IMR-90 (cell line): ENCODE measurements at regions not wholly inside any gene's neighbourhood (a gene's known extent, or its start where the extent isn't known, plus 50 kb on each side); places are given as distances from the start of the nearest gene placed in this dataset.

Experiments used
- ATAC-seq: fragments of 200-7000 bp; cut with Tn5 transposase; 2 replicates; pipeline ENCODE4 v1.9.1; 2020; ENCODE audit warnings: low read depth, mild to moderate bottlenecking, moderate library complexity
- BruUV-seq: library from RNA; stranded (reverse); fragments of 400-500 nt; replicated peaks from 2 replicates; lab custom pipeline; 2021; lab: Mats Ljungman, UMichigan
- CTCF ChIA-PET: fragments of 300-600 bp; formaldehyde crosslinking; extraction: SDS; loops from one replicate; lab custom pipeline; 2021; ENCODE audit warnings: antibody characterized with exemption; lab: Yijun Ruan, JAX
- POLR2A ChIA-PET: fragments of 300-600 bp; sonication (Branson Sonifier 250); formaldehyde crosslinking; loops from one replicate; lab custom pipeline; 2022; ENCODE audit warnings: antibody characterized with exemption; ENCODE audit not compliant: unreplicated experiment; lab: Charles Lee
- DNase-seq: peaks from one replicate; pipeline ENCODE4 v3.0.0; 2013
- H2AFZ ChIP-seq: replicated peaks from 2 replicates; pipeline ENCODE3; 2013; ENCODE audit warnings: low read length, mild to moderate bottlenecking; ENCODE audit not compliant: poor library complexity
- H2AK5ac ChIP-seq: 2 replicates; pipeline ENCODE4 v1.6.1; 2013; ENCODE audit warnings: low read depth, low read length, inconsistent platforms
- H2AK9ac ChIP-seq: replicated peaks from 2 replicates; pipeline ENCODE3; 2013; ENCODE audit warnings: mild to moderate bottlenecking, low read depth, low read length, moderate library complexity; ENCODE audit not compliant: poor library complexity
- H2BK120ac ChIP-seq: 2 replicates; pipeline ENCODE4 v1.6.1; 2013; ENCODE audit warnings: low read depth, low read length, inconsistent platforms
- H2BK15ac ChIP-seq: 3 replicates; pipeline ENCODE4 v1.6.1; 2013; ENCODE audit warnings: low read depth, low read length, inconsistent platforms
- H2BK20ac ChIP-seq: 2 replicates; pipeline ENCODE4 v1.6.1; 2013; ENCODE audit warnings: low read depth, mild to moderate bottlenecking, inconsistent platforms, low read length, moderate library complexity
- H2BK5ac ChIP-seq: 2 replicates; pipeline ENCODE4 v1.6.1; 2013; ENCODE audit warnings: mild to moderate bottlenecking, low read depth, low read length, inconsistent platforms; ENCODE audit not compliant: poor library complexity, severe bottlenecking
- H3K14ac ChIP-seq: replicated peaks from 2 replicates; pipeline ENCODE4 v1.6.1; 2013; ENCODE audit warnings: low read depth, low read length, inconsistent platforms
- H3K18ac ChIP-seq: 2 replicates; pipeline ENCODE4 v1.6.1; 2013; ENCODE audit warnings: low read depth, low read length, control low read depth
- H3K23ac ChIP-seq: 2 replicates; pipeline ENCODE4 v1.6.1; 2013; ENCODE audit warnings: low read depth, low read length, inconsistent platforms
- H3K27ac ChIP-seq: 2 replicates; pipeline ENCODE4 v1.5.1; 2013; ENCODE audit warnings: mild to moderate bottlenecking, control low read depth, low read length; ENCODE audit not compliant: insufficient read depth
- H3K27me3 ChIP-seq: 2 replicates; pipeline ENCODE4 v1.6.1; 2013; ENCODE audit warnings: low read length; ENCODE audit not compliant: control insufficient read depth, insufficient read depth
- H3K36me3 ChIP-seq: 2 replicates; pipeline ENCODE4 v1.6.1; 2013; ENCODE audit warnings: low read length, mixed read lengths; ENCODE audit not compliant: control insufficient read depth, insufficient read depth
- H3K4ac ChIP-seq: 2 replicates; pipeline ENCODE4 v1.6.1; 2013; ENCODE audit warnings: low read depth, low read length, inconsistent platforms
- H3K4me1 ChIP-seq: 2 replicates; pipeline ENCODE4 v1.6.1; 2013; ENCODE audit warnings: low read length, mixed read lengths; ENCODE audit not compliant: control insufficient read depth, insufficient read depth
- H3K4me2 ChIP-seq: 2 replicates; pipeline ENCODE4 v1.6.1; 2013; ENCODE audit warnings: low read depth, mild to moderate bottlenecking, control low read depth, low read length, moderate library complexity
- H3K4me3 ChIP-seq: 2 replicates; pipeline ENCODE4 v1.5.1; 2013; ENCODE audit warnings: low read depth, mild to moderate bottlenecking, control low read depth, low read length, moderate library complexity; ENCODE audit not compliant: insufficient read depth
- H3K56ac ChIP-seq: 2 replicates; pipeline ENCODE4 v1.6.1; 2013; ENCODE audit warnings: low read length, inconsistent platforms; ENCODE audit not compliant: insufficient read depth; ENCODE audit errors: extremely low read depth
- H3K79me1 ChIP-seq, 2 experiments: 2 replicates each; pipeline ENCODE4 v1.6.1; 2013; ENCODE audit warnings: low read length in 2 of 2, inconsistent platforms in 1 of 2, low read depth in 1 of 2
- H3K9ac ChIP-seq: 2 replicates; pipeline ENCODE4 v1.6.1; 2013; ENCODE audit warnings: low read depth, low read length, control low read depth
- H3K9me1 ChIP-seq: 2 replicates; pipeline ENCODE4 v1.6.1; 2013; ENCODE audit warnings: low read length, inconsistent platforms; ENCODE audit not compliant: insufficient read depth
- H3K9me3 ChIP-seq: 2 replicates; pipeline ENCODE4 v1.6.1; 2013; ENCODE audit warnings: low read length; ENCODE audit not compliant: control insufficient read depth, insufficient read depth
- H4K20me1 ChIP-seq: 2 replicates; pipeline ENCODE4 v1.6.1; 2013; ENCODE audit warnings: low read length, inconsistent platforms; ENCODE audit not compliant: insufficient read depth
- H4K5ac ChIP-seq: 2 replicates; pipeline ENCODE4 v1.6.1; 2013; ENCODE audit warnings: mild to moderate bottlenecking, low read depth, low read length, control low read depth
- H4K8ac ChIP-seq, 2 experiments: 2 replicates each; pipeline ENCODE4 v1.6.1; 2013; ENCODE audit warnings: low read depth in 2 of 2, low read length in 2 of 2, control low read depth in 1 of 2, inconsistent platforms in 1 of 2
- H4K91ac ChIP-seq: 2 replicates; pipeline ENCODE4 v1.6.1; 2013; ENCODE audit warnings: low read depth, low read length, inconsistent platforms; ENCODE audit not compliant: insufficient read depth
- MAFK ChIP-seq: IDR thresholded peaks from 2 replicates; pipeline ENCODE4 v1.6.1; 2012; ENCODE audit warnings: low read depth, low read length, improper control_type of control experiment
- NFE2L2 ChIP-seq: fragments of 150-350 bp; IDR thresholded peaks from 2 replicates; pipeline ENCODE4 v1.6.1; 2016; ENCODE audit warnings: low read depth, mild to moderate bottlenecking, low read length
- WGBS, 2 experiments: methylation state at CpG; one replicate each; pipeline versions ENCODE4 v1.1.5 to v1.1.7; 2013; ENCODE audit warnings: missing lambda C conversion rate in 2 of 2; ENCODE audit not compliant: insufficient read length in 1 of 2; ENCODE audit errors: extremely low coverage in 2 of 2; 5-methylcytosine and 5-hydroxymethylcytosine counted together
- dilution Hi-C: fragments of 300-500 bp; cut with HindIII; formaldehyde crosslinking; loops from one replicate; pipeline ENCODE4 v1.14.3; 2018; ENCODE audit warnings: low sequenced_read_pairs; ENCODE audit not compliant: unreplicated experiment
- in situ Hi-C: fragments of 300-500 bp; cut with MboI; formaldehyde crosslinking; loops from 3 replicates; pipeline ENCODE4 v1.14.3; 2019; ENCODE audit warnings: low sequenced_read_pairs, inconsistent platforms, mixed read lengths
- intact Hi-C: fragments of 100-400 bp; cut with micrococcal nuclease; formaldehyde crosslinking; loops from 2 replicates; pipeline ENCODE4 v1.10.0; 2022

DNA sequence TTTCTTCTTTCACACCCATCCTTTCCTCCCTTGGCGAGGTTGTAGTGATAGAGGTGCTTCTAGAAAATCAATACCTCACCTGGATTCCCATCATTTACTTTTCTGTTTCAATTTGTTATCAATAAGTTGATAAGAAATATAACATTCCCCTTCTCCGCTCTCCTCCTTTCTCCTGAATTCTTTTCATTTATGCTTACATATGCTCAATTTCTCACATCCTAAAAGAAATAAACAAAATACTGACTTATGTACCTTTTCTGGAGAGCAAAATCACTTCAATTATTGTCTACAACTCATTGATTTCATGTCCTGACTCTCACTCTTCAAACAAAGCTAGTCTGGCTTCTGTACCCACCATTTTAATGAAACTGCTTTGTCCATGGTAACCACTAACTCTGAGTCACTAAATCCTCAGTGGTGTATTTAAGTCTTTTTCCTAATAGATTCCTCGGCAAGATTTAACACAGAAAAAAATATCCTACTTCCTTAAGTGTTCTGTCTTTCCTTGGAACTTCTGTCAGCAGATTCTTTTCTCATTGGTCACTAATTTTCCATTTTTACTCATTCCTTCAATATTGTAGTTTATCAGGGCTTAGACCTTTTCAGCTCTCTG is 289.6 kb downstream of the RFPL4B start:
- H3K27ac ChIP-seq: no peak overlapping the region
- H3K79me1 ChIP-seq: no peaks in the 10 kb centered on the region
- ATAC-seq (peak; percentile 65; the same call in 1 of the 2 replicates), DNase-seq (peak; percentile 83)
- H3K4me3 ChIP-seq: no peak overlapping the region
- no peak overlapping the region; the same call in 1 of the 2 replicates for H3K18ac ChIP-seq
- H2AK9ac ChIP-seq: no peak overlapping the region
- ChIA-PET POLR2A (no interaction called here), CTCF (interaction anchor here (1.5 kb wide), 1 partner anchor 10 kb away, joined by 3 read pairs; no protein-coding TSS in a partner anchor)
- H3K9me3 ChIP-seq: no peaks in the 10 kb centered on the region
- H3K23ac ChIP-seq: no peak overlapping the region
- no peaks in the 10 kb centered on the region for H3K36me3 ChIP-seq
- H3K9ac ChIP-seq: no peak overlapping the region
- no peak overlapping the region for H2BK20ac ChIP-seq
- H3K56ac ChIP-seq: 0 out of 2 replicates have a peak overlapping the region, but pooled peaks have one; percentile 28
- peak overlapping the region; percentile 78; the same call in 1 of the 2 replicates for H2BK120ac ChIP-seq
- H4K20me1 ChIP-seq: no peaks in the 10 kb centered on the region
- H3K4me1 ChIP-seq: peaks cover 2% of the 10 kb centered on the region; the same call in 1 of the 2 replicates
- BruUV-seq: no TSS peak
- dilution Hi-C loops (no loop called here), in situ Hi-C loops (no loop called here), intact Hi-C loops (loop anchor here (2.0 kb wide), 1 partner anchor 52 kb away; no protein-coding TSS in a partner anchor)
- H2BK15ac ChIP-seq: peak overlapping the region; percentile 71; the same call in 2 of the 3 replicates
- TF ChIP-seq MAFK (peak; percentile 62; the same call in 1 of the 2 replicates), NFE2L2 (no peak)
- H3K4ac ChIP-seq: no peak overlapping the region; the same call in 1 of the 2 replicates
- WGBS, 2 experiments: 100% methylated on average over 1 of the region's 3 CpGs; no CpG with 5 or more reads in 1 of the 2 experiments
- H3K14ac ChIP-seq: peak overlapping the region; percentile 13; the same call in 1 of the 2 replicates
- H4K8ac ChIP-seq: peak overlapping the region in 1 of 2 experiments; percentile 54; a peak in 1 of 4 replicates
- no peak overlapping the region for H4K91ac ChIP-seq
- H2AK5ac ChIP-seq: no peak overlapping the region
- H4K5ac ChIP-seq: no peak overlapping the region
- no peak overlapping the region for H2AFZ ChIP-seq
- H3K4me2 ChIP-seq: no peak overlapping the region
- H2BK5ac ChIP-seq: peak overlapping the region; percentile 60
- H3K27me3 ChIP-seq: no peaks in the 10 kb centered on the region
- H3K9me1 ChIP-seq: peaks cover 3% of the 10 kb centered on the region; the same call in 1 of the 2 replicates
